Dermis blood vessel endothelial cell (primary cell): ENCODE measurements at regions not wholly inside any gene's neighbourhood (a gene's known extent, or its start where the extent isn't known, plus 50 kb on each side); places are given as distances from the start of the nearest gene placed in this dataset.
"Not testable (repeated sequence)": the region's sequence is repeated elsewhere in the genome, so short reads cannot be mapped to it uniquely, and the experiment has no call there.

Source experiments
- DNase-seq: peaks from one replicate; pipeline ENCODE4 v3.0.0; 2010

GRCh38 chr18:51248685-51249084, 51.2 kb upstream of the MEX3C start:
- no peak for DNase-seq

GRCh38 chr18:51250006-51250405, 52.5 kb upstream of the MEX3C start:
- DNase-seq, result no peak

GRCh38 chr18:51250458-51251024, 53.1 kb upstream of the MEX3C start:
- no peak for DNase-seq

- DNase-seq, result no peak
These were observed 54.1 kb upstream of the MEX3C start for GRCh38 chr18:51251625-51252024.

- DNase-seq, result no peak
These were observed 56.0 kb upstream of the MEX3C start for GRCh38 chr18:51253476-51253875.

GRCh38 chr18:51255693-51256092, 58.2 kb upstream of the MEX3C start:
- DNase-seq, result no peak

GRCh38 chr18:51257150-51257549, 59.7 kb upstream of the MEX3C start:
- DNase-seq, result no peak

GRCh38 chr18:51260118-51260517, 62.6 kb upstream of the MEX3C start:
- DNase-seq, result no peak

- not testable (repeated sequence) for DNase-seq
These were observed 68.6 kb upstream of the MEX3C start for GRCh38 chr18:51266077-51266476.

GRCh38 chr18:51266773-51267172, 69.3 kb upstream of the MEX3C start:
- DNase-seq, result no peak

GRCh38 chr18:51273437-51273836, 76.0 kb upstream of the MEX3C start:
- no peak for DNase-seq

- DNase-seq, result no peak
These were observed 78.4 kb upstream of the MEX3C start for GRCh38 chr18:51275712-51276476.

GRCh38 chr18:51278045-51278649, 80.7 kb upstream of the MEX3C start:
- peak; percentile 36 for DNase-seq

- no peak for DNase-seq
These were observed 82.0 kb upstream of the MEX3C start for GRCh38 chr18:51279367-51279984.

GRCh38 chr18:51287818-51288508, 90.5 kb upstream of the MEX3C start:
- no peak for DNase-seq

GRCh38 chr18:51288582-51288981, 91.1 kb upstream of the MEX3C start:
- DNase-seq, result no peak

- DNase-seq, result no peak
These were observed 93.4 kb upstream of the MEX3C start for GRCh38 chr18:51290860-51291259.

GRCh38 chr18:51300912-51301311, 103.4 kb upstream of the MEX3C start:
- no peak for DNase-seq

GRCh38 chr18:51301376-51301775, 103.9 kb upstream of the MEX3C start:
- DNase-seq, result no peak

- no peak for DNase-seq
These were observed 119.2 kb upstream of the MEX3C start for GRCh38 chr18:51316677-51317076.

GRCh38 chr18:51321696-51322095, 124.2 kb upstream of the MEX3C start:
- no peak for DNase-seq

- no peak for DNase-seq
These were observed 126.5 kb upstream of the MEX3C start for GRCh38 chr18:51323961-51324360.

GRCh38 chr18:51330148-51330547, 132.7 kb upstream of the MEX3C start:
- no peak for DNase-seq
